ENCODE measurements at regions not wholly inside any gene's neighbourhood (a gene's known extent, or its start where the extent isn't known, plus 50 kb on each side); places are given as distances from the start of the nearest gene placed in this dataset.

- FAIRE-seq: no peak
- Histone ChIP-seq H3K36me3 (ENCODE audit: control insufficient read depth in 2 of 4, insufficient read depth in 4 of 4, low read length in 3 of 4) (no peaks in the 10 kb centered on the region), H4K91ac (replicated peaks; ENCODE audit: insufficient read length, low read length) (no peak overlapping the region), H3K23ac (ENCODE audit: insufficient read length) (no peak overlapping the region), H2BK120ac (replicated peaks; ENCODE audit: low read depth, low read length) (no peak overlapping the region), H3K4ac (replicated peaks; ENCODE audit: insufficient read length, low read depth, low read length) (no peak overlapping the region), H2BK12ac (ENCODE audit: low read depth, low read length) (no peak overlapping the region; the same call in 1 of the 2 replicates), H3K27me3 (replicated peaks in 1 of 4; ENCODE audit: control insufficient read depth in 3 of 4, extremely low read depth in 1 of 4, insufficient read depth in 3 of 4, low read length in 3 of 4) (no peaks in the 10 kb centered on the region; a peak in 1 of 7 replicates), H3K4me3 (ENCODE audit: extremely low read depth in 1 of 4, insufficient read depth in 2 of 4, low read depth in 3 of 4, low read length in 4 of 4) (no peak overlapping the region), H3K56ac (replicated peaks; ENCODE audit: insufficient read length, low read depth, low read length) (no peak overlapping the region), H3K4me2 (ENCODE audit: insufficient read depth in 1 of 2, low read depth in 2 of 2, low read length in 2 of 2) (no peak overlapping the region), H2BK20ac (ENCODE audit: low read length) (no peak overlapping the region), H3K9ac (replicated peaks in 1 of 4; ENCODE audit: extremely low read depth in 1 of 4, low read depth in 3 of 4, low read length in 3 of 4) (no peak overlapping the region), H4K20me1 (replicated peaks in 1 of 2; ENCODE audit: control insufficient read depth in 1 of 2, insufficient read depth in 2 of 2, low read length in 2 of 2) (no peaks in the 10 kb centered on the region), H3K79me2 (ENCODE audit: control insufficient read depth in 1 of 2, insufficient read depth in 2 of 2, low read length in 2 of 2) (no peaks in the 10 kb centered on the region), H3K27ac (ENCODE audit: low read depth, low read length) (no peak overlapping the region), H2AK5ac (ENCODE audit: low read depth, low read length) (no peak overlapping the region), H2BK15ac (ENCODE audit: low read length) (no peak overlapping the region), H3K23me2 (ENCODE audit: low read depth, low read length) (no peaks in the 10 kb centered on the region), H3K79me1 (ENCODE audit: low read depth, low read length) (no peaks in the 10 kb centered on the region), H3K4me1 (replicated peaks in 1 of 4; ENCODE audit: control insufficient read depth in 3 of 4, insufficient read depth in 4 of 4, low read length in 3 of 4) (no peaks in the 10 kb centered on the region), H2BK5ac (ENCODE audit: low read depth, low read length) (no peak overlapping the region), H3K14ac (ENCODE audit: insufficient read length) (no peak overlapping the region), H2AFZ (ENCODE audit: low read length) (no peak overlapping the region), H4K8ac (ENCODE audit: extremely low read depth, insufficient read depth, low read length) (no peak overlapping the region), H3K18ac (ENCODE audit: extremely low read depth, low read length) (no peak overlapping the region), H4K5ac (ENCODE audit: insufficient read length, low read depth, low read length) (no peak overlapping the region), H3K9me3 (ENCODE audit: insufficient read depth in 2 of 2, low read depth in 1 of 2, low read length in 1 of 2) (no peaks in the 10 kb centered on the region)
- TF ChIP-seq MAFK (IDR thresholded peaks at IDR 0.05; ENCODE audit: low read depth, low read length) (no peak), EP300 (IDR thresholded peaks at IDR 0.05; ENCODE audit: borderline replicate concordance in 1 of 2, low read depth in 2 of 2, low read length in 2 of 2) (no peak), ATF2 (IDR thresholded peaks at IDR 0.05; ENCODE audit: low read length) (no peak), CHD1 (IDR thresholded peaks at IDR 0.05; ENCODE audit: low read depth, low read length) (no peak), SP1 (IDR thresholded peaks at IDR 0.05; ENCODE audit: low read depth, low read length) (no peak), PHF8 (conservative IDR thresholded peaks at IDR 0.05; ENCODE audit: low read depth, low read length) (no peak), CEBPB (IDR thresholded peaks at IDR 0.05; ENCODE audit: low read depth, low read length) (no peak), CBX8 (IDR thresholded peaks at IDR 0.05; ENCODE audit: borderline replicate concordance, low read depth, low read length) (no peak)
- ChIA-PET CTCF (ENCODE audit: partially characterized antibody) (interaction anchor here (0.6 to 1.6 kb wide), 8 partner anchors 9 to 719 kb away, joined by 3 to 7 read pairs (median 3); no protein-coding TSS in a partner anchor), POLR2A (ENCODE audit: partially characterized antibody) (interaction anchor here (0.6 kb wide), 1 partner anchor 226 kb away, joined by 3 read pairs; no protein-coding TSS in a partner anchor)
- WGBS, 2 experiments (ENCODE audit: extremely low coverage in 1 of 2, insufficient coverage in 1 of 2, insufficient read length in 1 of 2, insufficient replicate concordance in 2 of 2, low coverage in 1 of 2, low lambda C conversion rate in 2 of 2, missing lambda C conversion rate in 1 of 2): 96% methylated on average over 3 of the region's 3 CpGs; no CpG with 5 or more reads in 1 of the 2 experiments
- no peak for DNase-seq (ENCODE audit: low read depth in 1 of 2, low spot score in 2 of 2)
These were observed 196.1 kb downstream of the ZNF621 start for GRCh38 chr3:40720863-40721262.
